ENCODE measurements at regions not wholly inside any gene's neighbourhood (a gene's known extent, or its start where the extent isn't known, plus 50 kb on each side); places are given as distances from the start of the nearest gene placed in this dataset.
"Not testable (repeated sequence)": the region's sequence is repeated elsewhere in the genome, so short reads cannot be mapped to it uniquely, and the experiment has no call there.

DNA sequence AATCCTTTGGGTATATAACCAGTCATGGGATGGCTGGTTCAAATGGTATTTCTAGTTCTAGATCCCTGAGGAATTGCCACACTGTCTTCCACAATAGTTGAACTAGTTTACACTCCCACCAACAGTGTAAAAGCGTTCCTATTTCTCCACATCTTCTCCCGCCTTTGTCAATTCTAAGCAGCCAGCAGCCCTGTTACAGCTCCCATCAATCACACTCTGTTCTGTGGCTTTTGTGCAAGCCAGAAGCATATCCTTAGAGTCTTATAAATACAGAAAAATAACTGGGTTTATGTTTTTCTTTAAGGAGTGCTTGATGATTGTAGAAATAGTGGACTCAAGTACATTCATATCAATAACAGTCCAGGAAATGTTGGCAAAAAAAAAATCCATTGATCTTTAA lies 232.9 kb downstream of the ASMT start:
- not testable (repeated sequence) for TF ChIP-seq POLR2AphosphoS5 (IDR thresholded peaks at IDR 0.05; ENCODE audit: low read depth, low read length); POLR2A (IDR thresholded peaks at IDR 0.05; ENCODE audit: low read depth, low read length); TAF1 (IDR thresholded peaks at IDR 0.05; ENCODE audit: borderline replicate concordance, low read depth, low read length)

Data from GM12892 (cell line).